ENCODE measurements at regions not wholly inside any gene's neighbourhood (a gene's known extent, or its start where the extent isn't known, plus 50 kb on each side); places are given as distances from the start of the nearest gene placed in this dataset.

GRCh38 chr6:134553936-134554335 is 236.0 kb upstream of the SGK1 start:
- Histone ChIP-seq H3K4me1 (ENCODE audit: control insufficient read depth, insufficient read depth, low read length, poor library complexity, severe bottlenecking) (no peaks in the 10 kb centered on the region), H3K27me3 (ENCODE audit: control insufficient read depth, insufficient read depth, low read length) (no peaks in the 10 kb centered on the region), H3K36me3 (ENCODE audit: control insufficient read depth, insufficient read depth, low read length) (no peaks in the 10 kb centered on the region), H3K4me3 (ENCODE audit: low read depth, low read length) (no peak overlapping the region), H3K27ac (ENCODE audit: insufficient read depth, low read length, poor library complexity, severe bottlenecking) (no peak overlapping the region), H3K9me3 (ENCODE audit: control insufficient read depth in 2 of 2, low read length in 2 of 2) (no peaks in the 10 kb centered on the region)
- DNase-seq = no peak
- H3K9me3 Mint-ChIP-seq = peaks cover 0 to 7% (median 1%) of the 10 kb centered on the region in 7 donors
- H3K27ac Mint-ChIP-seq = no peak overlapping the region
- H3K4me1 Mint-ChIP-seq = no peaks in the 10 kb centered on the region
- peaks cover 9% of the 10 kb centered on the region for H3K27me3 Mint-ChIP-seq
- no peak for ATAC-seq (ENCODE audit: low read depth in 2 of 2)
- H3K4me3 Mint-ChIP-seq = no peak overlapping the region
- H3K36me3 Mint-ChIP-seq = no peaks in the 10 kb centered on the region

- H3K4me1 Mint-ChIP-seq = no peaks in the 10 kb centered on the region
- H3K9me3 ChIP-seq (ENCODE audit: control insufficient read depth in 2 of 2, low read length in 2 of 2) = no peaks in the 10 kb centered on the region
Measured at GRCh38 chr6:134551245-134551960, 233.5 kb upstream of the SGK1 start.

DNA sequence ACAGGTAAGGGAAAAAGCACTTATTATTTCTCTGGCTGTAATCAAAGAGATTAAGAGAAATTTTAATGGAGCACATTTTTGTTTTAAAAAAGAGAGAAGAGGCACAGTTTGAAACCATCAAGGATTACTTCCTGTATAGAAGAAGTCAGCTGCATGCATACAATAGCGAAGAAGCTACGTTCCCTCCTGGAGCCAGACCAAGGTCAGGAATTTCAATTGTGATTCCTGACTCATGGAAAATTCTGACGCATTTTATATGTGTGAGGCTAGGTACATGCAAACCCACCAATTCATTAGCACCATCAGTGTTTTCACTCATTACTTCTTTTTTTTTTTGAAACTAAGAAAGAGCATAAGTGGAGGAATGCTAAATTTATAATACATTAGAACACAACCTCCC is 232.7 kb upstream of the SGK1 start:
- no peak overlapping the region for H3K4me3 Mint-ChIP-seq
- Histone ChIP-seq H3K4me1 (ENCODE audit: control insufficient read depth, insufficient read depth, low read length, poor library complexity, severe bottlenecking) (no peaks in the 10 kb centered on the region), H3K27ac (ENCODE audit: insufficient read depth, low read length, poor library complexity, severe bottlenecking) (no peak overlapping the region), H3K36me3 (ENCODE audit: control insufficient read depth, insufficient read depth, low read length) (no peaks in the 10 kb centered on the region), H3K4me3 (ENCODE audit: low read depth, low read length) (no peak overlapping the region), H3K9me3 (ENCODE audit: control insufficient read depth in 2 of 2, low read length in 2 of 2) (no peaks in the 10 kb centered on the region), H3K27me3 (ENCODE audit: control insufficient read depth, insufficient read depth, low read length) (no peaks in the 10 kb centered on the region)
- no peaks in the 10 kb centered on the region for H3K4me1 Mint-ChIP-seq
- ATAC-seq (ENCODE audit: low read depth in 2 of 2) = no peak
- H3K27ac Mint-ChIP-seq = no peak overlapping the region
- H3K36me3 Mint-ChIP-seq = no peaks in the 10 kb centered on the region
- H3K27me3 Mint-ChIP-seq = peaks cover 9% of the 10 kb centered on the region
- DNase-seq = no peak
- H3K9me3 Mint-ChIP-seq = peaks cover 0 to 5% (median 1%) of the 10 kb centered on the region in 7 donors

More at GRCh38 chr6:134551245-134551960, 233.5 kb upstream of the SGK1 start:
- no peaks in the 10 kb centered on the region for H3K27me3 ChIP-seq (ENCODE audit: control insufficient read depth, insufficient read depth, low read length)
- no peak for DNase-seq
- ATAC-seq (ENCODE audit: low read depth in 2 of 2) = no peak
- H3K36me3 Mint-ChIP-seq = no peaks in the 10 kb centered on the region
- peaks cover 15% of the 10 kb centered on the region for H3K27me3 Mint-ChIP-seq
- H3K9me3 Mint-ChIP-seq = peaks cover 0 to 5% (median 1%) of the 10 kb centered on the region in 7 donors
- no peak overlapping the region for H3K4me3 ChIP-seq (ENCODE audit: low read depth, low read length)
- no peak overlapping the region for H3K4me3 Mint-ChIP-seq
- no peak overlapping the region for H3K27ac Mint-ChIP-seq
- no peaks in the 10 kb centered on the region for H3K36me3 ChIP-seq (ENCODE audit: control insufficient read depth, insufficient read depth, low read length)
- no peaks in the 10 kb centered on the region for H3K4me1 ChIP-seq (ENCODE audit: control insufficient read depth, insufficient read depth, low read length, poor library complexity, severe bottlenecking)
- H3K27ac ChIP-seq (ENCODE audit: insufficient read depth, low read length, poor library complexity, severe bottlenecking) = no peak overlapping the region

DNA sequence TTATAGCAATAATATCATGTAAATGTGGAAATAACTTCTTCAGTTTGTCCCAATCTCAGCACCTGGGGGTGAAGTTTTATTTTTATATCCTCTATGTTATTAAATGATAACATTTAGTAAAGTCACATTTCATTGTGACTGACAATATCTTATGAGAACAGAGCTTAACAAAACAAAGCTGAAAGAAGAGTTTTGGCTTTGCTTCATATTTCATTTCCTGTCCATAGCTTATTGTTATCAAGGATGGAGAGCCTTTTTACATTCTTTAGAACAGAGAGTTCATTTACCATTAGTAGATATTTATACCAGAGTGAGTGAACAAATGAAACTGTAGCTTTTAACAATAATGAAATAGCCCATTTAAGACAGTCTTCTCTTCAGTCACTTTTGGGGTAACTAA is 231.9 kb upstream of the SGK1 start:
- no peaks in the 10 kb centered on the region for H3K4me1 Mint-ChIP-seq
- H3K4me3 Mint-ChIP-seq = no peak overlapping the region
- DNase-seq (no peak), ATAC-seq (ENCODE audit: low read depth in 2 of 2) (no peak)
- no peaks in the 10 kb centered on the region for H3K9me3 ChIP-seq (ENCODE audit: control insufficient read depth in 2 of 2, low read length in 2 of 2)
- no peak overlapping the region for H3K27ac ChIP-seq (ENCODE audit: insufficient read depth, low read length, poor library complexity, severe bottlenecking)
- no peaks in the 10 kb centered on the region for H3K4me1 ChIP-seq (ENCODE audit: control insufficient read depth, insufficient read depth, low read length, poor library complexity, severe bottlenecking)
- no peaks in the 10 kb centered on the region for H3K36me3 Mint-ChIP-seq
- H3K27ac Mint-ChIP-seq = no peak overlapping the region
- no peaks in the 10 kb centered on the region for H3K27me3 ChIP-seq (ENCODE audit: control insufficient read depth, insufficient read depth, low read length)
- H3K36me3 ChIP-seq (ENCODE audit: control insufficient read depth, insufficient read depth, low read length) = no peaks in the 10 kb centered on the region
- no peak overlapping the region for H3K4me3 ChIP-seq (ENCODE audit: low read depth, low read length)
- H3K27me3 Mint-ChIP-seq = peaks cover 9% of the 10 kb centered on the region
- peaks cover 0 to 4% (median 1%) of the 10 kb centered on the region in 7 donors for H3K9me3 Mint-ChIP-seq

- no peaks in the 10 kb centered on the region for H3K4me1 ChIP-seq (ENCODE audit: control insufficient read depth, insufficient read depth, low read length, poor library complexity, severe bottlenecking)
- no peak for ATAC-seq (ENCODE audit: low read depth in 2 of 2)
- H3K4me1 Mint-ChIP-seq = peaks cover 0 to 11% (median 10%) of the 10 kb centered on the region in 4 donors
- H3K27ac ChIP-seq (ENCODE audit: insufficient read depth, low read length, poor library complexity, severe bottlenecking) = no peak overlapping the region
- H3K27me3 ChIP-seq (ENCODE audit: control insufficient read depth, insufficient read depth, low read length) = no peaks in the 10 kb centered on the region
- H3K4me3 Mint-ChIP-seq = no peak overlapping the region
- H3K9me3 Mint-ChIP-seq = peaks cover 0 to 3% (median 0%) of the 10 kb centered on the region in 7 donors
- no peak overlapping the region for H3K4me3 ChIP-seq (ENCODE audit: low read depth, low read length)
- no peak overlapping the region for H3K27ac Mint-ChIP-seq
- peaks cover 9% of the 10 kb centered on the region for H3K27me3 Mint-ChIP-seq
- no peaks in the 10 kb centered on the region for H3K9me3 ChIP-seq (ENCODE audit: control insufficient read depth in 2 of 2, low read length in 2 of 2)
- no peak for DNase-seq
- no peaks in the 10 kb centered on the region for H3K36me3 Mint-ChIP-seq
- H3K36me3 ChIP-seq (ENCODE audit: control insufficient read depth, insufficient read depth, low read length) = no peaks in the 10 kb centered on the region
Measured at GRCh38 chr6:134546962-134547645, 229.2 kb upstream of the SGK1 start.

GRCh38 chr6:134544737-134545136 is 226.8 kb upstream of the SGK1 start:
- Histone ChIP-seq H3K4me1 (ENCODE audit: control insufficient read depth, insufficient read depth, low read length, poor library complexity, severe bottlenecking) (peaks cover 3% of the 10 kb centered on the region), H3K36me3 (ENCODE audit: control insufficient read depth, insufficient read depth, low read length) (no peaks in the 10 kb centered on the region), H3K9me3 (ENCODE audit: control insufficient read depth in 2 of 2, low read length in 2 of 2) (no peaks in the 10 kb centered on the region), H3K27me3 (ENCODE audit: control insufficient read depth, insufficient read depth, low read length) (no peaks in the 10 kb centered on the region), H3K4me3 (ENCODE audit: low read depth, low read length) (no peak overlapping the region), H3K27ac (ENCODE audit: insufficient read depth, low read length, poor library complexity, severe bottlenecking) (no peak overlapping the region)
- DNase-seq (no peak), ATAC-seq (ENCODE audit: low read depth in 2 of 2) (no peak)
- H3K27ac Mint-ChIP-seq = no peak overlapping the region
- H3K36me3 Mint-ChIP-seq = no peaks in the 10 kb centered on the region
- H3K4me1 Mint-ChIP-seq = peaks cover 0 to 21% (median 12%) of the 10 kb centered on the region in 4 donors
- H3K27me3 Mint-ChIP-seq = peaks cover 13% of the 10 kb centered on the region
- H3K9me3 Mint-ChIP-seq = peaks cover 0 to 1% (median 0%) of the 10 kb centered on the region in 7 donors
- no peak overlapping the region for H3K4me3 Mint-ChIP-seq

- peak overlapping the region in 1 of 3 donors; percentile 7 for H3K27ac Mint-ChIP-seq
- no peak overlapping the region for H3K27ac ChIP-seq (ENCODE audit: insufficient read depth, low read length, poor library complexity, severe bottlenecking)
- H3K27me3 Mint-ChIP-seq = peaks cover 13% of the 10 kb centered on the region
- no peaks in the 10 kb centered on the region for H3K36me3 Mint-ChIP-seq
- H3K9me3 Mint-ChIP-seq = peaks cover 0 to 1% (median 0%) of the 10 kb centered on the region in 7 donors
- H3K27me3 ChIP-seq (ENCODE audit: control insufficient read depth, insufficient read depth, low read length) = no peaks in the 10 kb centered on the region
- peaks cover 3% of the 10 kb centered on the region for H3K4me1 ChIP-seq (ENCODE audit: control insufficient read depth, insufficient read depth, low read length, poor library complexity, severe bottlenecking)
- no peaks in the 10 kb centered on the region for H3K9me3 ChIP-seq (ENCODE audit: control insufficient read depth in 2 of 2, low read length in 2 of 2)
- peaks cover 0 to 23% (median 12%) of the 10 kb centered on the region in 4 donors for H3K4me1 Mint-ChIP-seq
- DNase-seq (peak in 1 of 3 donors; percentile 7), ATAC-seq (ENCODE audit: low read depth in 2 of 2) (no peak)
- no peak overlapping the region for H3K4me3 Mint-ChIP-seq
- H3K36me3 ChIP-seq (ENCODE audit: control insufficient read depth, insufficient read depth, low read length) = no peaks in the 10 kb centered on the region
- H3K4me3 ChIP-seq (ENCODE audit: low read depth, low read length) = no peak overlapping the region
Measured at GRCh38 chr6:134543128-134543527, 225.2 kb upstream of the SGK1 start.

Measured in CD4-positive, CD25-positive, alpha-beta regulatory T cell (primary cell).